Activated T-cell treated with anti-CD3 and anti-CD28 coated beads, Interleukin-2, amount 50 U/mL, for 24 hours (primary cell): ENCODE measurements at regions not wholly inside any gene's neighbourhood (a gene's known extent, or its start where the extent isn't known, plus 50 kb on each side); places are given as distances from the start of the nearest gene placed in this dataset.
"Not testable (repeated sequence)": the region's sequence is repeated elsewhere in the genome, so short reads cannot be mapped to it uniquely, and the experiment has no call there.

Experiments
- DNase-seq: peaks from one replicate; pipeline ENCODE4 v3.0.0-alpha.2; 2020
- H3K27ac Mint-ChIP-seq: 2 replicates; pipeline ENCODE4 v1.8.0; 2020; ENCODE audit warnings: mild to moderate bottlenecking, mixed read lengths
- H3K27me3 Mint-ChIP-seq: 2 replicates; pipeline ENCODE4 v1.8.0; 2020; ENCODE audit warnings: mixed read lengths
- H3K36me3 Mint-ChIP-seq: 2 replicates; pipeline ENCODE4 v1.8.0; 2020; ENCODE audit warnings: low read depth, mixed read lengths
- H3K4me1 Mint-ChIP-seq: 2 replicates; pipeline ENCODE4 v1.8.0; 2020; ENCODE audit warnings: low read depth, mixed read lengths
- H3K4me3 Mint-ChIP-seq: 2 replicates; pipeline ENCODE4 v1.8.0; 2020; ENCODE audit warnings: mild to moderate bottlenecking, moderate library complexity, mixed read lengths
- H3K9me3 Mint-ChIP-seq: 2 replicates; pipeline ENCODE4 v1.8.0; 2020; ENCODE audit warnings: mixed read lengths

- no peak for DNase-seq
- H3K27ac Mint-ChIP-seq = no peak overlapping the region
- H3K4me3 Mint-ChIP-seq = no peak overlapping the region
- H3K4me1 Mint-ChIP-seq = no peaks in the 10 kb centered on the region
- H3K9me3 Mint-ChIP-seq = no peaks in the 10 kb centered on the region
- H3K27me3 Mint-ChIP-seq = no peaks in the 10 kb centered on the region
- no peaks in the 10 kb centered on the region for H3K36me3 Mint-ChIP-seq
Measured at GRCh38 chr4:128758314-128758922, 51.1 kb upstream of the JADE1 start.

- Mint-ChIP-seq H3K9me3 (no peaks in the 10 kb centered on the region), H3K36me3 (no peaks in the 10 kb centered on the region), H3K4me1 (no peaks in the 10 kb centered on the region), H3K27ac (no peak overlapping the region), H3K27me3 (no peaks in the 10 kb centered on the region), H3K4me3 (no peak overlapping the region)
- DNase-seq = no peak
Measured at GRCh38 chr4:128757712-128758111, 51.8 kb upstream of the JADE1 start.

GRCh38 chr4:128751354-128751753 is 58.1 kb upstream of the JADE1 start:
- Mint-ChIP-seq H3K9me3 (no peaks in the 10 kb centered on the region), H3K4me3 (no peak overlapping the region), H3K27ac (no peak overlapping the region), H3K27me3 (no peaks in the 10 kb centered on the region), H3K4me1 (no peaks in the 10 kb centered on the region), H3K36me3 (no peaks in the 10 kb centered on the region)
- no peak for DNase-seq

GRCh38 chr4:128741748-128742147 is 67.8 kb upstream of the JADE1 start:
- H3K4me1 Mint-ChIP-seq, H3K27me3 Mint-ChIP-seq, H3K36me3 Mint-ChIP-seq, H3K9me3 Mint-ChIP-seq, DNase-seq, H3K4me3 Mint-ChIP-seq, H3K27ac Mint-ChIP-seq: not testable (repeated sequence)

GRCh38 chr4:128737098-128737513 is 72.4 kb upstream of the JADE1 start:
- Mint-ChIP-seq H3K4me1 (no peaks in the 10 kb centered on the region), H3K27me3 (no peaks in the 10 kb centered on the region), H3K9me3 (no peaks in the 10 kb centered on the region), H3K4me3 (no peak overlapping the region), H3K36me3 (no peaks in the 10 kb centered on the region), H3K27ac (no peak overlapping the region)
- no peak for DNase-seq

GRCh38 chr4:128735714-128736113 is 73.8 kb upstream of the JADE1 start:
- DNase-seq = no peak
- Mint-ChIP-seq H3K4me3 (no peak overlapping the region), H3K4me1 (no peaks in the 10 kb centered on the region), H3K27me3 (no peaks in the 10 kb centered on the region), H3K27ac (no peak overlapping the region), H3K9me3 (no peaks in the 10 kb centered on the region), H3K36me3 (no peaks in the 10 kb centered on the region)

- no peaks in the 10 kb centered on the region for H3K36me3 Mint-ChIP-seq
- no peaks in the 10 kb centered on the region for H3K4me1 Mint-ChIP-seq
- no peak overlapping the region for H3K4me3 Mint-ChIP-seq
- no peak overlapping the region for H3K27ac Mint-ChIP-seq
- DNase-seq = no peak
- no peaks in the 10 kb centered on the region for H3K9me3 Mint-ChIP-seq
- H3K27me3 Mint-ChIP-seq = no peaks in the 10 kb centered on the region
Measured at GRCh38 chr4:128728190-128728589, 81.3 kb upstream of the JADE1 start.

- Mint-ChIP-seq H3K27me3 (no peaks in the 10 kb centered on the region), H3K9me3 (no peaks in the 10 kb centered on the region), H3K36me3 (no peaks in the 10 kb centered on the region), H3K27ac (no peak overlapping the region), H3K4me1 (no peaks in the 10 kb centered on the region), H3K4me3 (no peak overlapping the region)
- DNase-seq = no peak
Measured at GRCh38 chr4:128727658-128728057, 81.8 kb upstream of the JADE1 start.

- no peaks in the 10 kb centered on the region for H3K27me3 Mint-ChIP-seq
- no peaks in the 10 kb centered on the region for H3K36me3 Mint-ChIP-seq
- H3K27ac Mint-ChIP-seq = no peak overlapping the region
- H3K9me3 Mint-ChIP-seq = no peaks in the 10 kb centered on the region
- H3K4me3 Mint-ChIP-seq = no peak overlapping the region
- DNase-seq = no peak
- H3K4me1 Mint-ChIP-seq = no peaks in the 10 kb centered on the region
Measured at GRCh38 chr4:128725405-128726055, 84.0 kb upstream of the JADE1 start.

GRCh38 chr4:128722911-128723310 is 86.6 kb upstream of the JADE1 start:
- Mint-ChIP-seq H3K27me3 (no peaks in the 10 kb centered on the region), H3K9me3 (no peaks in the 10 kb centered on the region), H3K4me3 (no peak overlapping the region), H3K36me3 (no peaks in the 10 kb centered on the region), H3K27ac (no peak overlapping the region), H3K4me1 (no peaks in the 10 kb centered on the region)
- no peak for DNase-seq

- Mint-ChIP-seq H3K27me3 (no peaks in the 10 kb centered on the region), H3K36me3 (no peaks in the 10 kb centered on the region), H3K4me1 (no peaks in the 10 kb centered on the region), H3K9me3 (no peaks in the 10 kb centered on the region), H3K4me3 (no peak overlapping the region), H3K27ac (no peak overlapping the region)
- no peak for DNase-seq
Measured at GRCh38 chr4:128721896-128722295, 87.6 kb upstream of the JADE1 start.

GRCh38 chr4:128720270-128720669 is 89.2 kb upstream of the JADE1 start:
- no peak for DNase-seq
- H3K4me3 Mint-ChIP-seq = no peak overlapping the region
- no peaks in the 10 kb centered on the region for H3K4me1 Mint-ChIP-seq
- no peak overlapping the region for H3K27ac Mint-ChIP-seq
- H3K9me3 Mint-ChIP-seq = no peaks in the 10 kb centered on the region
- H3K27me3 Mint-ChIP-seq = no peaks in the 10 kb centered on the region
- H3K36me3 Mint-ChIP-seq = no peaks in the 10 kb centered on the region

GRCh38 chr4:128718768-128719167 is 90.7 kb upstream of the JADE1 start:
- Mint-ChIP-seq H3K27ac (no peak overlapping the region), H3K36me3 (no peaks in the 10 kb centered on the region), H3K4me3 (no peak overlapping the region), H3K9me3 (no peaks in the 10 kb centered on the region), H3K4me1 (no peaks in the 10 kb centered on the region), H3K27me3 (no peaks in the 10 kb centered on the region)
- DNase-seq = no peak

- DNase-seq = no peak
- H3K36me3 Mint-ChIP-seq = no peaks in the 10 kb centered on the region
- H3K9me3 Mint-ChIP-seq = no peaks in the 10 kb centered on the region
- H3K27ac Mint-ChIP-seq = no peak overlapping the region
- peaks cover 4% of the 10 kb centered on the region for H3K4me1 Mint-ChIP-seq
- H3K4me3 Mint-ChIP-seq = no peak overlapping the region
- no peaks in the 10 kb centered on the region for H3K27me3 Mint-ChIP-seq
Measured at GRCh38 chr4:128716338-128716737, 93.2 kb upstream of the JADE1 start.

GRCh38 chr4:128715616-128716015 is 93.9 kb upstream of the JADE1 start:
- no peaks in the 10 kb centered on the region for H3K9me3 Mint-ChIP-seq
- DNase-seq = no peak
- H3K27me3 Mint-ChIP-seq = no peaks in the 10 kb centered on the region
- no peak overlapping the region for H3K27ac Mint-ChIP-seq
- peaks cover 4% of the 10 kb centered on the region for H3K4me1 Mint-ChIP-seq
- H3K4me3 Mint-ChIP-seq = no peak overlapping the region
- H3K36me3 Mint-ChIP-seq = no peaks in the 10 kb centered on the region

- Mint-ChIP-seq H3K27ac (no peak overlapping the region), H3K36me3 (no peaks in the 10 kb centered on the region), H3K4me1 (peaks cover 13% of the 10 kb centered on the region), H3K9me3 (no peaks in the 10 kb centered on the region), H3K4me3 (no peak overlapping the region), H3K27me3 (no peaks in the 10 kb centered on the region)
- no peak for DNase-seq
Measured at GRCh38 chr4:128711361-128711760, 98.1 kb upstream of the JADE1 start.
